ENCODE measurements at regions not wholly inside any gene's neighbourhood (a gene's known extent, or its start where the extent isn't known, plus 50 kb on each side); places are given as distances from the start of the nearest gene placed in this dataset.

DNA sequence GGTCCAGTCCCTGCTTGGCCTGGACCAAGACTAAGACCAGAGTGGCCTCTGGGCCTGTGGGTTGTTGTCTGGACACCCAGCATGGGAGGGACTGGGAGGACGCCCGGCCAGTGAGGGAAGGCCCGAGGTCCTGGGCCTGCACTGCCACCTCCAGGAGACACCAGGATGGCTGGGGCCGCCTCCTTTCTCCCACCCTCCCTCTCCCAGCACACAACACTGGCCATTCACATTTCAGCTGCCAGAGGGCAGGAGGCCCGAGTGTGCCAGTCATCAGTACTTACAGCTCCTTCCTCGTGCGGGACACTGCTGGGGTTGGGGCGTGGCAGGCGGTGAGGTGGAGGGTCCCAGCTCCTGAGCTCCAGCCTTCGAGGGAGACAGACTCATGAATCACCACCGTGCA lies 133.5 kb downstream of the ASB1 start:
- no peak for DNase-seq (ENCODE audit: low read depth in 1 of 2, low spot score in 1 of 2)
- TF ChIP-seq SPI1 (IDR thresholded peaks at IDR 0.05; ENCODE audit: borderline replicate concordance, low read depth) (no peak), POLR2AphosphoS5 (IDR thresholded peaks at IDR 0.05; ENCODE audit: low read depth) (no peak), GABPA (IDR thresholded peaks at IDR 0.05; ENCODE audit: low read depth) (no peak)
- TF ChIP-seq, protein P1, sequence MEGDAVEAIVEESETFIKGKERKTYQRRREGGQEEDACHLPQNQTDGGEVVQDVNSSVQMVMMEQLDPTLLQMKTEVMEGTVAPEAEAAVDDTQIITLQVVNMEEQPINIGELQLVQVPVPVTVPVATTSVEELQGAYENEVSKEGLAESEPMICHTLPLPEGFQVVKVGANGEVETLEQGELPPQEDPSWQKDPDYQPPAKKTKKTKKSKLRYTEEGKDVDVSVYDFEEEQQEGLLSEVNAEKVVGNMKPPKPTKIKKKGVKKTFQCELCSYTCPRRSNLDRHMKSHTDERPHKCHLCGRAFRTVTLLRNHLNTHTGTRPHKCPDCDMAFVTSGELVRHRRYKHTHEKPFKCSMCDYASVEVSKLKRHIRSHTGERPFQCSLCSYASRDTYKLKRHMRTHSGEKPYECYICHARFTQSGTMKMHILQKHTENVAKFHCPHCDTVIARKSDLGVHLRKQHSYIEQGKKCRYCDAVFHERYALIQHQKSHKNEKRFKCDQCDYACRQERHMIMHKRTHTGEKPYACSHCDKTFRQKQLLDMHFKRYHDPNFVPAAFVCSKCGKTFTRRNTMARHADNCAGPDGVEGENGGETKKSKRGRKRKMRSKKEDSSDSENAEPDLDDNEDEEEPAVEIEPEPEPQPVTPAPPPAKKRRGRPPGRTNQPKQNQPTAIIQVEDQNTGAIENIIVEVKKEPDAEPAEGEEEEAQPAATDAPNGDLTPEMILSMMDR (IDR thresholded peaks at IDR 0.05; ENCODE audit: insufficient read depth, low read length), result no peak
- TF ChIP-seq, protein P2, sequence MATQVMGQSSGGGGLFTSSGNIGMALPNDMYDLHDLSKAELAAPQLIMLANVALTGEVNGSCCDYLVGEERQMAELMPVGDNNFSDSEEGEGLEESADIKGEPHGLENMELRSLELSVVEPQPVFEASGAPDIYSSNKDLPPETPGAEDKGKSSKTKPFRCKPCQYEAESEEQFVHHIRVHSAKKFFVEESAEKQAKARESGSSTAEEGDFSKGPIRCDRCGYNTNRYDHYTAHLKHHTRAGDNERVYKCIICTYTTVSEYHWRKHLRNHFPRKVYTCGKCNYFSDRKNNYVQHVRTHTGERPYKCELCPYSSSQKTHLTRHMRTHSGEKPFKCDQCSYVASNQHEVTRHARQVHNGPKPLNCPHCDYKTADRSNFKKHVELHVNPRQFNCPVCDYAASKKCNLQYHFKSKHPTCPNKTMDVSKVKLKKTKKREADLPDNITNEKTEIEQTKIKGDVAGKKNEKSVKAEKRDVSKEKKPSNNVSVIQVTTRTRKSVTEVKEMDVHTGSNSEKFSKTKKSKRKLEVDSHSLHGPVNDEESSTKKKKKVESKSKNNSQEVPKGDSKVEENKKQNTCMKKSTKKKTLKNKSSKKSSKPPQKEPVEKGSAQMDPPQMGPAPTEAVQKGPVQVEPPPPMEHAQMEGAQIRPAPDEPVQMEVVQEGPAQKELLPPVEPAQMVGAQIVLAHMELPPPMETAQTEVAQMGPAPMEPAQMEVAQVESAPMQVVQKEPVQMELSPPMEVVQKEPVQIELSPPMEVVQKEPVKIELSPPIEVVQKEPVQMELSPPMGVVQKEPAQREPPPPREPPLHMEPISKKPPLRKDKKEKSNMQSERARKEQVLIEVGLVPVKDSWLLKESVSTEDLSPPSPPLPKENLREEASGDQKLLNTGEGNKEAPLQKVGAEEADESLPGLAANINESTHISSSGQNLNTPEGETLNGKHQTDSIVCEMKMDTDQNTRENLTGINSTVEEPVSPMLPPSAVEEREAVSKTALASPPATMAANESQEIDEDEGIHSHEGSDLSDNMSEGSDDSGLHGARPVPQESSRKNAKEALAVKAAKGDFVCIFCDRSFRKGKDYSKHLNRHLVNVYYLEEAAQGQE (IDR thresholded peaks at IDR 0.05; ENCODE audit: insufficient replicate concordance, low read depth), result no peak
- Histone ChIP-seq H3K27ac (replicated peaks) (no peak overlapping the region), H3K27me3 (ENCODE audit: insufficient read depth, poor library complexity, severe bottlenecking) (no peaks in the 10 kb centered on the region), H3K4me3 (replicated peaks; ENCODE audit: insufficient read depth, low read length) (no peak overlapping the region)

DNA sequence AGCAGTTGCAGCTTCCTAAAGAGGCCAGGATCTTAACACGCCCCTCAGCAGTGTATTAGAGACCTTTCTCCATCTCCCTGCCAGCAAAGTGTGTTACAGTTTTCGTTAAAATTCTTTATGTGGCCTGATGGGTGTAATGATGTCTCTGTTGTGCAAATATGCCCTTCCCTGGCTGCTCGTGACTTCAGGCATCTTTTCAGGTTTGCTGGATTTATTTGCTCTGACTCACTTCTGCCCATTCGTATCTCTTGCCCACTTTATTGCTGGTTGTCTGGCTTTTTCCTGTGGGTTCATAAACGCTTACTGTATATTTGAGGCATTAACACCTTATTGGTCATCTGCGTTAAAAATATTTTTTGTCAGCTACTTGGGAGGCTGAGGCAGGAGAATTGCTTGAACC lies 134.5 kb downstream of the ASB1 start:
- DNase-seq (ENCODE audit: low read depth in 1 of 2, low spot score in 1 of 2), result no peak
- Histone ChIP-seq H3K4me3 (replicated peaks; ENCODE audit: insufficient read depth, low read length) (no peak overlapping the region), H3K27ac (replicated peaks) (no peak overlapping the region), H3K27me3 (ENCODE audit: insufficient read depth, poor library complexity, severe bottlenecking) (no peaks in the 10 kb centered on the region)
- no peak for TF ChIP-seq SPI1 (IDR thresholded peaks at IDR 0.05; ENCODE audit: borderline replicate concordance, low read depth)
- TF ChIP-seq, protein P2 (IDR thresholded peaks at IDR 0.05; ENCODE audit: insufficient replicate concordance, low read depth), result no peak

DNA sequence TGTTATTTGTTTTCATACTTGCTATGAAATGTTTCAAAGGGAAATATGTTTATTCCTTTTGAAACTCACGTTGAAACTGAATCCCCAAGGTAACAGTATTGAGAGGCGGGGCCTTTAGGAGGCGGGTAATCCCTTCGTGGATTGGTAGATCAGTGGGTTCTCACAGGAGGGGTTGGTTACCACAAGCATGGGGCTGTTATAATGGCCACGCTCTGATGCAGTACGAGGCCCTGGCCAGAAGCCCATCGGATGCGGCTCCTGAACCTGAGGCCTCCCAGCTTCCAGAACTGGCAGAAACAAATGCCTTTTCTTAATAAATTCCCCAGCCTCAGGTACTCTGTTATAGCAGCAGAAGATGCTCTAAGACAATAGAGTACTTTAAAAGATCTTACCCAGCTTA lies 135.7 kb downstream of the ASB1 start:
- Histone ChIP-seq H3K27me3 (ENCODE audit: insufficient read depth, poor library complexity, severe bottlenecking) (no peaks in the 10 kb centered on the region), H3K27ac (replicated peaks) (no peak overlapping the region), H3K4me3 (replicated peaks; ENCODE audit: insufficient read depth, low read length) (no peak overlapping the region)
- DNase-seq (ENCODE audit: low read depth in 1 of 2, low spot score in 1 of 2), result no peak
- TF ChIP-seq, protein P2 (IDR thresholded peaks at IDR 0.05; ENCODE audit: insufficient replicate concordance, low read depth), result no peak
- TF ChIP-seq POLR2AphosphoS5 (IDR thresholded peaks at IDR 0.05; ENCODE audit: low read depth), result no peak
- TF ChIP-seq GABPA (IDR thresholded peaks at IDR 0.05; ENCODE audit: low read depth), result no peak
- TF ChIP-seq, protein P1 (IDR thresholded peaks at IDR 0.05; ENCODE audit: insufficient read depth, low read length), result no peak
- no peak for TF ChIP-seq SPI1 (IDR thresholded peaks at IDR 0.05; ENCODE audit: borderline replicate concordance, low read depth)

DNA sequence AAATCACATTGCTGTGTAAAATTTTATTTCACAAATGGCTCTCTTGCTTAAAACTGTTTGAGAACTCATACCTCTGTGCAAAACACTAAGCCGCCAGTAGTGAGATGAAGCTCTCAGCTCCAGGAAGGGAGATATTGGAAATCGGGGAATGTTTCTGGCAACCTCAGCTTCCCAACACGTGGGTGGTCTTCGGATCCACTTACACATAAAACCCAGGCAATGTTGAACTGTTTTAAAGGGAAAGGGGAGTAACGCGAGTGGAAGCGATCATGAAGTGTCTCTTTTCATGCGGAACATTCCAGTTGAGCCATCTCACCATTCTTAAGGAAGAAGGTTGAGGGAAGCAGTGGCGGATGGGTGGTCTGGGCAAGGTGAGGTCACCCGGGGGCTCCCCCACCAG lies 136.8 kb downstream of the ASB1 start:
- H3K27ac ChIP-seq (replicated peaks), result no peak overlapping the region
- no peak for DNase-seq (ENCODE audit: low read depth in 1 of 2, low spot score in 1 of 2)
- H3K27me3 ChIP-seq (ENCODE audit: insufficient read depth, poor library complexity, severe bottlenecking), result no peaks in the 10 kb centered on the region
- TF ChIP-seq SPI1 (IDR thresholded peaks at IDR 0.05; ENCODE audit: borderline replicate concordance, low read depth), result no peak
- no peak for TF ChIP-seq GABPA (IDR thresholded peaks at IDR 0.05; ENCODE audit: low read depth)
- TF ChIP-seq, protein P2 (IDR thresholded peaks at IDR 0.05; ENCODE audit: insufficient replicate concordance, low read depth), result no peak
- TF ChIP-seq, protein P1 (IDR thresholded peaks at IDR 0.05; ENCODE audit: insufficient read depth, low read length), result no peak
- TF ChIP-seq POLR2AphosphoS5 (IDR thresholded peaks at IDR 0.05; ENCODE audit: low read depth), result no peak
- no peak overlapping the region for H3K4me3 ChIP-seq (replicated peaks; ENCODE audit: insufficient read depth, low read length)

All from HL-60 (cell line).